ENCODE measurements at regions not wholly inside any gene's neighbourhood (a gene's known extent, or its start where the extent isn't known, plus 50 kb on each side); places are given as distances from the start of the nearest gene placed in this dataset.

DNA sequence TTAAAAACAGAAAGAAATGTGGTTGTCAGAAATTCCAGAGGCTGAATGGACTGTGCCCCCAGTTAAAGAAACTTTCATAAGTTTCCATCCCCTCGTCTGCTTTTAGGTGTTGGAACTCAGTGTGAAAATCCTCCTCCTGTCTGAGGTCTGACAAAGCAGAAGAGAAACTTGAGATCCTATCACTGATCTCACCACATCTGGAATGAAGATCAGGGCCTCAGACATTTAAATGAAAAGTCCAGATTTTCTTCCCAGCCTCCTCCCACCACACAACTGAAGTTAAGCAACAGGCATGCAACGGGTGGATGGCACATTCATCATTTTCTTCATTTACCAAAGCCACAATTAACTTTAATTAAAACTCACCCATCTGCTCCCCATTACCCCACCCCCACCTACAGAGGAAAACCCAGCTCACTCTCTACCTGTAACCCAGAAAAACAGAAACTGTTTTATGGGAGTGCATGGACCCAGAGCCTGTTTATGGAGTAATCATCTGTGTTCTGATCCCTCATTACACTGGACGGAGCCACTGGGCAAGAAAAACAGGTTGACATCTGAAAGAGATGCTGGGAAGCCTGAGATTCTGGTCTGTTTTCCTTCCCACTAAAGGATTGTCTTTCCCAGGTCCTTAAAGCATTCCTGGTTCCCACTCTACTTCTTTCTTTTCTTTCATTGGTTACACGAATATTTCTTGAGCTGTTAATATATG lies 58.1 kb upstream of the HOPX start:
- Histone ChIP-seq H2BK20ac (ENCODE audit: low read length) (no peak overlapping the region), H3K79me2 (ENCODE audit: control insufficient read depth in 1 of 2, insufficient read depth in 2 of 2, low read length in 2 of 2) (no peaks in the 10 kb centered on the region), H4K91ac (replicated peaks; ENCODE audit: insufficient read length, low read length) (no peak overlapping the region), H3K27ac (ENCODE audit: low read depth, low read length) (no peak overlapping the region), H4K20me1 (replicated peaks in 1 of 2; ENCODE audit: control insufficient read depth in 1 of 2, insufficient read depth in 2 of 2, low read length in 2 of 2) (no peaks in the 10 kb centered on the region), H2BK5ac (ENCODE audit: low read depth, low read length) (no peak overlapping the region), H4K8ac (ENCODE audit: extremely low read depth, insufficient read depth, low read length) (no peak overlapping the region), H3K79me1 (ENCODE audit: low read depth, low read length) (no peaks in the 10 kb centered on the region), H2AFZ (ENCODE audit: low read length) (no peak overlapping the region), H3K4me1 (replicated peaks in 1 of 4; ENCODE audit: control insufficient read depth in 3 of 4, insufficient read depth in 4 of 4, low read length in 3 of 4) (no peaks in the 10 kb centered on the region), H2AK5ac (ENCODE audit: low read depth, low read length) (no peak overlapping the region), H2BK120ac (replicated peaks; ENCODE audit: low read depth, low read length) (no peak overlapping the region), H3K14ac (ENCODE audit: insufficient read length) (no peak overlapping the region), H2BK12ac (ENCODE audit: low read depth, low read length) (no peak overlapping the region), H3K9me3 (ENCODE audit: insufficient read depth in 2 of 2, low read depth in 1 of 2, low read length in 1 of 2) (no peaks in the 10 kb centered on the region), H3K23ac (ENCODE audit: insufficient read length) (no peak overlapping the region), H3K23me2 (ENCODE audit: low read depth, low read length) (no peaks in the 10 kb centered on the region), H3K4me2 (ENCODE audit: insufficient read depth in 1 of 2, low read depth in 2 of 2, low read length in 2 of 2) (no peak overlapping the region), H3K36me3 (ENCODE audit: control insufficient read depth in 2 of 4, insufficient read depth in 4 of 4, low read length in 3 of 4) (no peaks in the 10 kb centered on the region), H3K18ac (ENCODE audit: extremely low read depth, low read length) (no peak overlapping the region), H3K56ac (replicated peaks; ENCODE audit: insufficient read length, low read depth, low read length) (no peak overlapping the region), H3K4me3 (ENCODE audit: extremely low read depth in 1 of 4, insufficient read depth in 2 of 4, low read depth in 3 of 4, low read length in 4 of 4) (no peak overlapping the region), H4K5ac (ENCODE audit: insufficient read length, low read depth, low read length) (no peak overlapping the region), H3K9ac (replicated peaks in 1 of 4; ENCODE audit: extremely low read depth in 1 of 4, low read depth in 3 of 4, low read length in 3 of 4) (no peak overlapping the region), H3K4ac (replicated peaks; ENCODE audit: insufficient read length, low read depth, low read length) (no peak overlapping the region), H3K27me3 (replicated peaks in 1 of 4; ENCODE audit: control insufficient read depth in 3 of 4, extremely low read depth in 1 of 4, insufficient read depth in 3 of 4, low read length in 3 of 4) (no peaks in the 10 kb centered on the region), H2BK15ac (ENCODE audit: low read length) (no peak overlapping the region)
- DNase-seq (ENCODE audit: low read depth in 1 of 2, low spot score in 2 of 2) = no peak
- WGBS, 2 experiments (ENCODE audit: extremely low coverage in 1 of 2, insufficient coverage in 1 of 2, insufficient read length in 1 of 2, insufficient replicate concordance in 2 of 2, low coverage in 1 of 2, low lambda C conversion rate in 2 of 2, missing lambda C conversion rate in 1 of 2) = 87% methylated on average over 4 of the region's 4 CpGs; no CpG with 5 or more reads in 1 of the 2 experiments
- CTCF ChIA-PET (ENCODE audit: partially characterized antibody) = no interaction called here
- TF ChIP-seq HDAC6 (IDR thresholded peaks at IDR 0.05; ENCODE audit: low read depth, low read length) (no peak), RNF2 (IDR thresholded peaks at IDR 0.05; ENCODE audit: borderline replicate concordance, low read depth, low read length, missing control alignments, poor library complexity, severe bottlenecking) (no peak), ASH2L (IDR thresholded peaks at IDR 0.05; ENCODE audit: low read length) (no peak), RBBP5 (IDR thresholded peaks at IDR 0.05; ENCODE audit: borderline replicate concordance, low read depth, low read length) (no peak), TEAD4 (IDR thresholded peaks at IDR 0.05; ENCODE audit: low read depth, low read length) (no peak), GTF2F1 (IDR thresholded peaks at IDR 0.05; ENCODE audit: borderline replicate concordance, low read depth, low read length) (no peak), JUN (IDR thresholded peaks at IDR 0.05; ENCODE audit: low read depth, low read length) (no peak), SP2 (IDR thresholded peaks at IDR 0.05; ENCODE audit: low read length) (no peak), POLR2AphosphoS5 (IDR thresholded peaks at IDR 0.05; ENCODE audit: low read depth, low read length) (no peak), JUND (IDR thresholded peaks at IDR 0.05; ENCODE audit: low read length) (no peak), CTBP2 (IDR thresholded peaks at IDR 0.05; ENCODE audit: borderline replicate concordance, insufficient read depth, insufficient read length, low read length) (no peak)
- TF ChIP-seq, protein P1, sequence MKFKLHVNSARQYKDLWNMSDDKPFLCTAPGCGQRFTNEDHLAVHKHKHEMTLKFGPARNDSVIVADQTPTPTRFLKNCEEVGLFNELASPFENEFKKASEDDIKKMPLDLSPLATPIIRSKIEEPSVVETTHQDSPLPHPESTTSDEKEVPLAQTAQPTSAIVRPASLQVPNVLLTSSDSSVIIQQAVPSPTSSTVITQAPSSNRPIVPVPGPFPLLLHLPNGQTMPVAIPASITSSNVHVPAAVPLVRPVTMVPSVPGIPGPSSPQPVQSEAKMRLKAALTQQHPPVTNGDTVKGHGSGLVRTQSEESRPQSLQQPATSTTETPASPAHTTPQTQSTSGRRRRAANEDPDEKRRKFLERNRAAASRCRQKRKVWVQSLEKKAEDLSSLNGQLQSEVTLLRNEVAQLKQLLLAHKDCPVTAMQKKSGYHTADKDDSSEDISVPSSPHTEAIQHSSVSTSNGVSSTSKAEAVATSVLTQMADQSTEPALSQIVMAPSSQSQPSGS (IDR thresholded peaks at IDR 0.05; ENCODE audit: low read length) = no peak
- POLR2A ChIA-PET (ENCODE audit: partially characterized antibody) = no interaction called here
- no peak for FAIRE-seq

Measured in H1 (cell line).